Prostate gland (tissue), 2 donors: ENCODE measurements at regions not wholly inside any gene's neighbourhood (a gene's known extent, or its start where the extent isn't known, plus 50 kb on each side); places are given as distances from the start of the nearest gene placed in this dataset.

Experiments used
- CTCF ChIP-seq, 4 experiments: fragments of 200-600 bp in 2 of 4; fragments of 450-650 bp in 2 of 4; sonication (generic) in 2 of 4; IDR thresholded peaks; 1 replicate in 3 of 4; 2 replicates in 1 of 4; pipeline ENCODE4 v1.5.1; 2016 to 2019; ENCODE audit warnings: antibody characterized with exemption in 4 of 4, mild to moderate bottlenecking in 2 of 4, moderate library complexity in 2 of 4
- POLR2A ChIP-seq: fragments of 450-650 bp; IDR thresholded peaks from one replicate; pipeline ENCODE4 v1.6.1; 2016; ENCODE audit warnings: antibody characterized with exemption, mild to moderate bottlenecking
- POLR2AphosphoS5 ChIP-seq: sonication (generic); formaldehyde crosslinking; IDR thresholded peaks from one replicate; pipeline ENCODE4 v1.6.1; 2017; ENCODE audit warnings: antibody characterized with exemption

DNA sequence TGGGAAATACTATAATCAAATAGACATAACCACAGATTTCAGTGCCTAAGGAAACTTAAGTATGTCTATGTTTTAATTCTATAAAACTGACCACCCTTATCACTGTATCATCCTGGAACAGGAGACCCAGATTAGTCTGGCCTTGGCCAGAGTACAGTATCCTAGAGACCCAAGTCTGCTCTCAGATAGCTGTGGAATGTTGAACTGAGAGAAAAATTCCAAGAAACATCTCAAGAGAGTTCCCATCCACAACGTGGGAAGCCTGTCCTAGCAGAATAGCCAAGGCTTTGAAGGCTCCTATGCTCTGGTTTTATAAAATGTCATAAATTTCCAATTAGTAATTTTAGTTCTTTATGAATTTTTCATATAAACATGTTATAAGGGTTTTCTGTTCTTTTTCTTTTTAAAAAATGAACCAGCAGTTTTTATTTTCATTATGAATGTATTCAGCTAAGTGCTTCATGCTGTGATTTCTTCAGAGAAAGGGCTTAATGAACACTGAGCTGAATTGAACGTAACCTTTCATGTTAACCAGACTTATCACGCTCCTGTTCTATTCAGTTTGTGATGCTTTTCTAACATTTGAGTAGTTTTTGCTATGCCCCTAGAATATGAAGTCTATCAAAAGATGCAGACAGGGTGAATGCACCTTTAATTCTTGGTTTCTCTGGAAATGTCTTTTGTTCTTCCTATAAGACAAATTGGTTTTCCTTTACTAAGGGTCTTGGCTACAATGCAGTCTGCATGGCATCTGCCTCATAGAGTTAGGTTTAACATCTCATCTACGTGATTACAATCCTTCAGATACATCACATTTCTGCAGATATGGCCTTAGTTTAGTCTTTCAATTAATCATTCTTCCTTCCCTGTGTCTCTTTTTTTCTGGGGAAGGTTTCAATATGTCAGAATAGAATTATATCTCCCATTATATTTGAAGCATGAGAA lies 230.8 kb downstream of the CYLC2 start:
- TF ChIP-seq CTCF (IDR thresholded peaks at IDR 0.05), result no peak
- no peak for TF ChIP-seq POLR2AphosphoS5
- TF ChIP-seq POLR2A, result no peak
